NB4 (cell line): ENCODE measurements at regions not wholly inside any gene's neighbourhood (a gene's known extent, or its start where the extent isn't known, plus 50 kb on each side); places are given as distances from the start of the nearest gene placed in this dataset.

ENCODE experiments used
- MAX ChIP-seq: IDR thresholded peaks from 2 replicates; pipeline ENCODE4 v1.6.1; 2011; ENCODE audit warnings: low read depth, low read length
- MYC ChIP-seq: IDR thresholded peaks from 2 replicates; pipeline ENCODE4 v1.6.1; 2011; ENCODE audit warnings: low read depth, low read length
- POLR2A ChIP-seq: IDR thresholded peaks from 2 replicates; pipeline ENCODE4 v1.6.1; 2011; ENCODE audit warnings: mild to moderate bottlenecking; ENCODE audit not compliant: insufficient read length; ENCODE audit errors: extremely low read depth
- TF ChIP-seq, protein P1 (sequence below): IDR thresholded peaks from one replicate; pipeline ENCODE4 v1.5.1; 2012; ENCODE audit warnings: low read depth, low read length

- TF ChIP-seq, protein P1, sequence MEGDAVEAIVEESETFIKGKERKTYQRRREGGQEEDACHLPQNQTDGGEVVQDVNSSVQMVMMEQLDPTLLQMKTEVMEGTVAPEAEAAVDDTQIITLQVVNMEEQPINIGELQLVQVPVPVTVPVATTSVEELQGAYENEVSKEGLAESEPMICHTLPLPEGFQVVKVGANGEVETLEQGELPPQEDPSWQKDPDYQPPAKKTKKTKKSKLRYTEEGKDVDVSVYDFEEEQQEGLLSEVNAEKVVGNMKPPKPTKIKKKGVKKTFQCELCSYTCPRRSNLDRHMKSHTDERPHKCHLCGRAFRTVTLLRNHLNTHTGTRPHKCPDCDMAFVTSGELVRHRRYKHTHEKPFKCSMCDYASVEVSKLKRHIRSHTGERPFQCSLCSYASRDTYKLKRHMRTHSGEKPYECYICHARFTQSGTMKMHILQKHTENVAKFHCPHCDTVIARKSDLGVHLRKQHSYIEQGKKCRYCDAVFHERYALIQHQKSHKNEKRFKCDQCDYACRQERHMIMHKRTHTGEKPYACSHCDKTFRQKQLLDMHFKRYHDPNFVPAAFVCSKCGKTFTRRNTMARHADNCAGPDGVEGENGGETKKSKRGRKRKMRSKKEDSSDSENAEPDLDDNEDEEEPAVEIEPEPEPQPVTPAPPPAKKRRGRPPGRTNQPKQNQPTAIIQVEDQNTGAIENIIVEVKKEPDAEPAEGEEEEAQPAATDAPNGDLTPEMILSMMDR = no peak
- TF ChIP-seq POLR2A (no peak), MAX (no peak), MYC (no peak)
Measured at GRCh38 chr6:22808466-22808865, 239.1 kb downstream of the HDGFL1 start.
